ENCODE measurements at regions not wholly inside any gene's neighbourhood (a gene's known extent, or its start where the extent isn't known, plus 50 kb on each side); places are given as distances from the start of the nearest gene placed in this dataset.
"Not testable (repeated sequence)": the region's sequence is repeated elsewhere in the genome, so short reads cannot be mapped to it uniquely, and the experiment has no call there.

DNA sequence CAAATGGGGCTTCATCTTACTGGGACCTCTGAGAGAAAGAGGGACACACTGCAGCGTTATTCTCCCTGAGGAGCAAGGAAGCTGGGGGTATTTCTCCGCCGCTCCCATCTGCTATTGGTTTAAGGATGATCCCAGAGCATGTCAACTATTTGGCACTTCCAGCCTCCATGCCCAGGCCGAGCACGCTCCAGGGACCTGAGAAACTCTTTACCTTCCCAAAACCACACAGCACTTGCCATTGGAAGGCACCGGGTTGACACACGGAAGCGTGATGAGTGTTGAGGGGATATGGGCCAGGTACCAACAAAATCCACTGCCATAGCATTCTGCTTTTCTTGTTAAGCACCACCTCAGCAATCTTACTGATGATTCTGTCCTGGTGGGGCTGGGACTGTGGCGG is 92.4 kb upstream of the SLC24A3 start:
- Mint-ChIP-seq H3K27ac (peak overlapping the region in 1 of 2 donors; percentile 10), H3K4me3 (no peak overlapping the region), H3K27me3 (no peaks in the 10 kb centered on the region), H3K9me3 (peaks cover 0 to 6% of the 10 kb centered on the region in 2 donors), H3K4me1 (no peaks in the 10 kb centered on the region)
- no peak for ATAC-seq
- no peak for DNase-seq

GRCh38 chr20:19120569-19120968 is 91.9 kb upstream of the SLC24A3 start:
- no peak for DNase-seq
- H3K4me3 Mint-ChIP-seq = no peak overlapping the region
- no peaks in the 10 kb centered on the region for H3K27me3 Mint-ChIP-seq
- ATAC-seq = no peak
- no peaks in the 10 kb centered on the region for H3K4me1 Mint-ChIP-seq
- no peak overlapping the region for H3K27ac Mint-ChIP-seq
- peaks cover 0 to 6% of the 10 kb centered on the region in 2 donors for H3K9me3 Mint-ChIP-seq

- H3K27me3 Mint-ChIP-seq = no peaks in the 10 kb centered on the region
- peaks cover 0 to 6% of the 10 kb centered on the region in 2 donors for H3K9me3 Mint-ChIP-seq
- H3K27ac Mint-ChIP-seq = no peak overlapping the region
- DNase-seq (no peak), ATAC-seq (no peak)
- H3K4me1 Mint-ChIP-seq = no peaks in the 10 kb centered on the region
- no peak overlapping the region for H3K4me3 Mint-ChIP-seq
Observed at GRCh38 chr20:19121463-19121862, 91.0 kb upstream of the SLC24A3 start.

DNA sequence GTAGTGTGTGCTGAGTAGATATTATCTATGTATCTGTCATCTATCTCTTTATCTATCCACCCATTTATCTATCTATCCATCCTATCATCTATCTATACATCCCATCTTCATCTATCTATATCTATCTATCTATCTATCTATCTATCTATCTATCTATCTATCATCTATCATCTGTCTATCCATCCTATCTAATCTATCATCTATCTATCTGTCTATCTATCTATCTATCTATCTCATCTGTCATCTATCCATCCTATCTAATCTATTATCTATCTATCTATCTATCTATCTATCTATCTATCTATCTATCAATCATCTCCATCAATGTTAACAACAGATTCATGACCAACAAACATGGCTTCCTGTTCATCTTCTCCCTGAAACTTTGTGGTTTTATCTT is 90.5 kb upstream of the SLC24A3 start:
- Mint-ChIP-seq H3K27me3 (no peaks in the 10 kb centered on the region), H3K4me3 (no peak overlapping the region), H3K27ac (no peak overlapping the region), H3K9me3 (peaks cover 0 to 6% of the 10 kb centered on the region in 2 donors), H3K4me1 (no peaks in the 10 kb centered on the region)
- DNase-seq (no peak), ATAC-seq (no peak)

- ATAC-seq (no peak), DNase-seq (no peak)
- H3K4me3 Mint-ChIP-seq = no peak overlapping the region
- H3K27me3 Mint-ChIP-seq = no peaks in the 10 kb centered on the region
- no peaks in the 10 kb centered on the region for H3K4me1 Mint-ChIP-seq
- no peak overlapping the region for H3K27ac Mint-ChIP-seq
- H3K9me3 Mint-ChIP-seq = peaks cover 0 to 5% of the 10 kb centered on the region in 2 donors
Observed at GRCh38 chr20:19122395-19122794, 90.0 kb upstream of the SLC24A3 start.

GRCh38 chr20:19125508-19125907 is 86.9 kb upstream of the SLC24A3 start:
- H3K9me3 Mint-ChIP-seq = no peaks in the 10 kb centered on the region
- no peaks in the 10 kb centered on the region for H3K4me1 Mint-ChIP-seq
- no peak for ATAC-seq
- no peaks in the 10 kb centered on the region for H3K27me3 Mint-ChIP-seq
- no peak overlapping the region for H3K4me3 Mint-ChIP-seq
- H3K27ac Mint-ChIP-seq = no peak overlapping the region
- DNase-seq = no peak

GRCh38 chr20:19129306-19129705 is 83.1 kb upstream of the SLC24A3 start:
- no peak for DNase-seq
- no peaks in the 10 kb centered on the region for H3K9me3 Mint-ChIP-seq
- no peak overlapping the region for H3K27ac Mint-ChIP-seq
- no peaks in the 10 kb centered on the region for H3K4me1 Mint-ChIP-seq
- H3K27me3 Mint-ChIP-seq = no peaks in the 10 kb centered on the region
- H3K4me3 Mint-ChIP-seq = no peak overlapping the region
- no peak for ATAC-seq

DNA sequence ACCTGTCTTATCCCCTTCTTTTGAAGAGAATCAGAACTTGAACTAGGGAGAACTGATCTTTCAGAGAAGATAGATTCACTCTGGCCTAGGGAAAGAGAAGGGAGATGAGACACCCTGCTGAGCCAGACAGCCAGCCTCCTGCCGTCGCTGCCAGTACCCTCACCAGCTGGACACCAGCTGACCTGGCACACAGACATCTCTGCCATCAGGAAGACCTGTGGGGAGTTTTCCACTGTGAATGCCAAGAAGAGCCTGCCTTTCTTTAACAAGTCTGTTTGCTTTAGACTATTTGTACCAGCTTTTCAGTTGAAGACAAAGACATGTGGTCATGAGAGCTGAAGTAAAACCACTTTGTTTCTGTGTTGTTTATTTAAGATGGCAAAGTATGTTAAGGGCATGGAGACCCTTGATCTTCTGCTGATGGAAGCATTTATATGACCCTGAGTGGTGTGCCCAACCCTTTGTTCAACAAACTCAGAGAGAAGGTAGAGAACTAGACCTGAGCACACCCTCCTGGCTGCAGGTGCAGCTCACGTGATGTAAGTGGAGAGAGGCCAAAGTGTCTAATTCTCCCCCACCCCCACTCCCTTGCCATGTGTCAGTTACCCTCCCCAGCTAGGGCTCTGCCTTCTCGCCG is 82.3 kb upstream of the SLC24A3 start:
- ATAC-seq = no peak
- DNase-seq = no peak
- H3K9me3 Mint-ChIP-seq = no peaks in the 10 kb centered on the region
- no peak overlapping the region for H3K27ac Mint-ChIP-seq
- H3K4me3 Mint-ChIP-seq = no peak overlapping the region
- H3K27me3 Mint-ChIP-seq = no peaks in the 10 kb centered on the region
- H3K4me1 Mint-ChIP-seq = no peaks in the 10 kb centered on the region

- Mint-ChIP-seq H3K9me3 (no peaks in the 10 kb centered on the region), H3K27ac (no peak overlapping the region), H3K27me3 (no peaks in the 10 kb centered on the region), H3K4me1 (no peaks in the 10 kb centered on the region), H3K4me3 (no peak overlapping the region)
- no peak for ATAC-seq
- no peak for DNase-seq
Observed at GRCh38 chr20:19130613-19130984, 81.8 kb upstream of the SLC24A3 start.

DNA sequence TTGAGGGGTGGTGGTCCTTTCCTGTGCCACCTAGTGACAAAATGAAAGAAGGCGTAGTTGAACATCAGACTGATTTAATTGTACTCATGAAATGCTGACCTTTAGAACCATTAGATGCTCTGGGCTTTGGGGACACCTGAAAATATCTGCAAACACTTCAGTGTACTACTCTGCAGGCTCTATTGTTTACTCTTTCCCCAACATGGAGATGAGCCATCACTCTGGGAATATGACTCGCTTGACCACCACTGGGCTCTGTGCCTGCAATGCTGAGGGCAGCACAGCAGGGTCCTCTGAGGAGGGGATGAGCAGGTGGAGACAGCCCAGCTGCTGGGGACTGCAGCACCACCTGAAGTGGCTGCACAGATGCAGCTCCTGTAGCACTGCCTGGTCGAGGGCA is 74.8 kb upstream of the SLC24A3 start:
- Mint-ChIP-seq H3K9me3 (peaks cover 7 to 25% of the 10 kb centered on the region in 2 donors), H3K27me3 (peaks cover 19% of the 10 kb centered on the region), H3K4me3 (no peak overlapping the region), H3K4me1 (no peaks in the 10 kb centered on the region), H3K27ac (no peak overlapping the region)
- no peak for DNase-seq
- ATAC-seq = no peak

DNA sequence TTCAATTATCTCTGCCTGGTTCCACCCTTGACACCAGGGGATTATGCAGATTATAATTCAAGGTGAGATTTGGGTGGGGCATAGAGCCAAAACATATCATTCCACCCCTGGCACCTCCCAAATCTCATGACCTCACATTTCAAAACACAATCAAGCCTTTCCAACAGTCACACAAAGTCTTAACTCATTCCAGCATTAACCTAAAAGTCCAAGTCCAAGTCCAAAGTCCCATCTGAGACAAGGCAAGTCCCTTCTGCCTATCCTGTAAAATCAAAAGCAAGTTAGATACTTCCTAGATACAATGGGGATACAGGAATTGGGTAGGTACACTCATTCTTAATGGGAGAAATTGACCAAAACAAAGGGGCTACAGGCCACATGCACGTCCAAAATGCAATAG is 73.7 kb upstream of the SLC24A3 start:
- H3K27ac Mint-ChIP-seq = no peak overlapping the region
- peaks cover 28% of the 10 kb centered on the region for H3K27me3 Mint-ChIP-seq
- H3K4me3 Mint-ChIP-seq = no peak overlapping the region
- DNase-seq (no peak), ATAC-seq (no peak)
- peaks cover 7 to 30% of the 10 kb centered on the region in 2 donors for H3K9me3 Mint-ChIP-seq
- no peaks in the 10 kb centered on the region for H3K4me1 Mint-ChIP-seq

DNA sequence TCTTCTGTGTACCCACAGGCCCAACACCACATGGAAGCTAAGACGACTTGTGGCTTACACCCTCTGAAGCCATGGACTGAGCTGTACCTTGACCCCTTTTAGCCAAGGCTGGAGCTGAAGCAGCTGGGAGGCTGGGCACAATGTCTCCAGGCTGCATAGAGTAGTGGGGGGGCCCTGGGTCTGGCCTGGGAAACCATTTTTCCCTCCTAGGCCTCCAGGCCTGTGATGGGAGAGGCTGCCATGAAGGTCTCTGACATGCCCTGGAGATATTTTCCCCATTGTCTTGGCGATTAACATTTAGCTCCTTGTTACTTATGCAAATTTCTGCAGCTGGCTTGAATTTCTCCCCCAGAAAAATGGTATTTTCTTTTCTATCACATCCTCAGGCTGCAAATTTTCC is 72.9 kb upstream of the SLC24A3 start:
- H3K4me1 Mint-ChIP-seq, H3K4me3 Mint-ChIP-seq, H3K27ac Mint-ChIP-seq, DNase-seq, ATAC-seq: not testable (repeated sequence)
- peaks cover 28% of the 10 kb centered on the region for H3K27me3 Mint-ChIP-seq
- peaks cover 7 to 30% of the 10 kb centered on the region in 2 donors for H3K9me3 Mint-ChIP-seq

- no peak overlapping the region for H3K27ac Mint-ChIP-seq
- H3K27me3 Mint-ChIP-seq = peaks cover 18% of the 10 kb centered on the region
- DNase-seq (no peak), ATAC-seq (no peak)
- no peak overlapping the region for H3K4me3 Mint-ChIP-seq
- H3K9me3 Mint-ChIP-seq = peaks cover 7 to 20% of the 10 kb centered on the region in 2 donors
- no peaks in the 10 kb centered on the region for H3K4me1 Mint-ChIP-seq
Observed at GRCh38 chr20:19141998-19142397, 70.4 kb upstream of the SLC24A3 start.

- ATAC-seq (no peak), DNase-seq (no peak)
- H3K9me3 Mint-ChIP-seq = peaks cover 7 to 20% of the 10 kb centered on the region in 2 donors
- peaks cover 18% of the 10 kb centered on the region for H3K27me3 Mint-ChIP-seq
- no peaks in the 10 kb centered on the region for H3K4me1 Mint-ChIP-seq
- H3K4me3 Mint-ChIP-seq = no peak overlapping the region
- no peak overlapping the region for H3K27ac Mint-ChIP-seq
Observed at GRCh38 chr20:19143890-19144289, 68.6 kb upstream of the SLC24A3 start.

GRCh38 chr20:19161336-19161735 is 51.1 kb upstream of the SLC24A3 start:
- no peak for DNase-seq
- Mint-ChIP-seq H3K4me1 (no peaks in the 10 kb centered on the region), H3K4me3 (no peak overlapping the region), H3K9me3 (peaks cover 0 to 12% of the 10 kb centered on the region in 2 donors), H3K27ac (no peak overlapping the region), H3K27me3 (no peaks in the 10 kb centered on the region)
- ATAC-seq = no peak

Measured in stimulated activated naive CD8-positive, alpha-beta T cell treated with anti-CD3 and anti-CD28 coated beads, Interleukin-15, amount 100 ng/mL, for 72 hours (primary cell).